K562 (cell line): ENCODE measurements at regions not wholly inside any gene's neighbourhood (a gene's known extent, or its start where the extent isn't known, plus 50 kb on each side); places are given as distances from the start of the nearest gene placed in this dataset.

Experiments used
- ATAC-seq: fragments of 200-7000 bp; cut with Tn5 transposase; 3 replicates; pipeline ENCODE4 v1.9.1; 2020; ENCODE audit warnings: moderate library complexity
- BruUV-seq: library from RNA; stranded (reverse); fragments of 400-500 nt; replicated peaks from 2 replicates; lab custom pipeline; 2021; lab: Mats Ljungman, UMichigan
- CTCF ChIA-PET: fragments of 300-600 bp; formaldehyde crosslinking; extraction: SDS; loops from one replicate; lab custom pipeline; 2021; ENCODE audit warnings: low intra/inter-chr PET ratio; lab: Yijun Ruan, JAX
- POLR2A ChIA-PET: fragments of 300-600, 350-650 bp; sonication (Branson Sonifier 250); formaldehyde crosslinking; extraction: SDS; loops from one replicate; lab custom pipeline; 2021; ENCODE audit warnings: antibody characterized with exemption, inconsistent platforms; lab: Yijun Ruan, JAX
- DNase-seq, 4 experiments: peaks; one replicate each; pipeline versions ENCODE4 v3.0.0 to v3.0.0-alpha.2; 2011 to 2018; ENCODE audit warnings: low spot score in 3 of 4, mixed read lengths in 3 of 4; ENCODE audit errors: extremely low read depth in 1 of 4
- FAIRE-seq: peaks from 2 replicates; lab custom pipeline; 2011; peaks lifted over from hg19 to GRCh38; lab: Jason Lieb, UNC
- H2AFZ ChIP-seq: 2 replicates; pipeline ENCODE4 v1.6.0; 2011; ENCODE audit warnings: low read depth, low read length, control low read depth, inconsistent platforms
- H3K27ac ChIP-seq: fragments of 200-600 bp; 3 replicates; pipeline ENCODE4 v1.8.0; 2011; ENCODE audit warnings: low read depth, mild to moderate bottlenecking, control low read depth, inconsistent platforms, low read length, moderate library complexity, mixed read lengths; ENCODE audit errors: extremely low read depth
- H3K27me3 ChIP-seq, 2 experiments: fragments of 300-600 bp in 1 of 2; 2 replicates in 1 of 2; 3 replicates in 1 of 2; pipeline versions ENCODE4 v1.6.0 to v1.8.0; 2011; ENCODE audit warnings: inconsistent platforms in 2 of 2, low read length in 2 of 2, mild to moderate bottlenecking in 1 of 2, mixed read lengths in 1 of 2, moderate library complexity in 1 of 2; ENCODE audit not compliant: control insufficient read depth in 2 of 2, insufficient read depth in 2 of 2
- H3K36me3 ChIP-seq: fragments of 300-600 bp; 3 replicates; pipeline ENCODE4 v1.8.0; 2011; ENCODE audit warnings: mild to moderate bottlenecking, low read length, inconsistent platforms; ENCODE audit not compliant: control insufficient read depth, insufficient read depth
- H3K4me1 ChIP-seq, 2 experiments: fragments of 200-600 bp in 1 of 2; replicated peaks in 1 of 2; 2 replicates in 1 of 2; 3 replicates in 1 of 2; pipeline versions ENCODE4 v1.5.1 to v1.8.0; 2011; ENCODE audit warnings: inconsistent platforms in 2 of 2, low read length in 2 of 2, mild to moderate bottlenecking in 1 of 2, mixed read lengths in 1 of 2, moderate library complexity in 1 of 2; ENCODE audit not compliant: control insufficient read depth in 2 of 2, insufficient read depth in 2 of 2
- H3K4me2 ChIP-seq: 2 replicates; pipeline ENCODE4 v1.6.1; 2011; ENCODE audit warnings: low read length, control low read depth, inconsistent platforms, mixed read lengths; ENCODE audit not compliant: insufficient read depth
- H3K4me3 ChIP-seq: fragments of 200-600 bp; sonication (generic), shearing (Covaris generic); 2 replicates; pipeline ENCODE4 v1.5.1; 2016; ENCODE audit warnings: control low read depth, inconsistent platforms
- H3K79me2 ChIP-seq: fragments of 200-600 bp; 3 replicates; pipeline ENCODE4 v1.8.0; 2011; ENCODE audit warnings: low read length, inconsistent platforms; ENCODE audit not compliant: control insufficient read depth, insufficient read depth
- H3K9ac ChIP-seq, 2 experiments: 2 replicates each; pipeline versions ENCODE4 v1.6.0 to v1.6.1; 2011; ENCODE audit warnings: low read depth in 2 of 2, low read length in 2 of 2, control low read depth in 1 of 2, inconsistent platforms in 1 of 2, mild to moderate bottlenecking in 1 of 2, mixed read lengths in 1 of 2; ENCODE audit not compliant: insufficient read depth in 1 of 2
- H3K9me1 ChIP-seq: one replicate; pipeline ENCODE4 v1.6.0; 2011; ENCODE audit warnings: inconsistent platforms, mild to moderate bottlenecking, low read length, moderate library complexity; ENCODE audit not compliant: control insufficient read depth, insufficient read depth
- H3K9me3 ChIP-seq: replicated peaks from 2 replicates; pipeline ENCODE4 v1.5.1; 2011; ENCODE audit warnings: low read depth, low read length, inconsistent platforms; ENCODE audit not compliant: control insufficient read depth, insufficient read depth
- H4K20me1 ChIP-seq: replicated peaks from 2 replicates; pipeline ENCODE4 v1.6.1; 2011; ENCODE audit warnings: low read length, inconsistent platforms, mixed read lengths; ENCODE audit not compliant: control insufficient read depth, insufficient read depth
- ATF7 ChIP-seq: fragments of 450-650 bp; IDR thresholded peaks from 2 replicates; pipeline ENCODE4 v1.7.1; 2014; ENCODE audit warnings: mild to moderate bottlenecking, moderate library complexity
- CEBPZ ChIP-seq: fragments of 150-350 bp; IDR thresholded peaks from 2 replicates; pipeline ENCODE4 v1.6.1; 2014; ENCODE audit warnings: low read depth, mild to moderate bottlenecking, low read length, borderline replicate concordance
- COPS2 ChIP-seq: fragments of 450-650 bp; conservative IDR thresholded peaks from 2 replicates; pipeline ENCODE4 v1.6.1; 2016; ENCODE audit warnings: mild to moderate bottlenecking, moderate library complexity
- DACH1 ChIP-seq: fragments of 450-650 bp; IDR thresholded peaks from 2 replicates; pipeline ENCODE4 v1.6.1; 2018; ENCODE audit not compliant: partially characterized antibody
- LEF1 ChIP-seq: fragments of 450-650 bp; IDR thresholded peaks from 2 replicates; pipeline ENCODE4 v1.6.1; 2016; ENCODE audit warnings: mild to moderate bottlenecking
- MXI1 ChIP-seq: IDR thresholded peaks from 2 replicates; pipeline ENCODE4 v1.6.1; 2011; ENCODE audit warnings: low read depth, mild to moderate bottlenecking, improper control_type of control experiment, low read length
- ZFX ChIP-seq: sonication (generic); formaldehyde crosslinking; IDR thresholded peaks from 2 replicates; pipeline ENCODE4 v1.8.0; 2022; ENCODE audit warnings: mild to moderate bottlenecking, missing genetic modification reagents, moderate library complexity
- ZNF134 ChIP-seq: fragments of 250-450 bp; sonication (Bioruptor Pico); conservative IDR thresholded peaks from 2 replicates; pipeline ENCODE4 v1.4.0; 2020
- WGBS: fragments of 100-300 bp; shearing (Covaris generic); methylation state at CpG from one replicate; pipeline ENCODE4 v1.1.6; 2016; ENCODE audit warnings: low coverage, mixed read lengths; ENCODE audit not compliant: insufficient coverage; ENCODE audit errors: missing lambda C conversion rate; 5-methylcytosine and 5-hydroxymethylcytosine counted together
- in situ Hi-C: fragments of 300-500 bp; cut with MboI; formaldehyde crosslinking; loops from 4 replicates; pipeline ENCODE4 v1.15.0; 2018; ENCODE audit warnings: inconsistent platforms, mixed read lengths
- intact Hi-C: fragments of 100-400 bp; cut with micrococcal nuclease; formaldehyde crosslinking; loops from 2 replicates; pipeline ENCODE4 v1.14.2; 2022

GRCh38 chrX:110938977-110939732 is 143.5 kb upstream of the CHRDL1 start:
- TF ChIP-seq ZFX (CRISPR knock-in tag) (no peak), COPS2 (no peak), ATF7 (no peak), LEF1 (no peak), ZNF134 (CRISPR knock-in tag) (no peak), MXI1 (no peak), CEBPZ (no peak), DACH1 (no peak)
- TF ChIP-seq, all 486 proteins: peak for 0

More at GRCh38 chrX:110938977-110939732, 143.5 kb upstream of the CHRDL1 start:
- Histone ChIP-seq H3K27me3 (no peaks in the 10 kb centered on the region), H3K9ac (no peak overlapping the region), H3K27ac (no peak overlapping the region), H3K36me3 (no peaks in the 10 kb centered on the region), H2AFZ (no peak overlapping the region), H3K9me3 (no peaks in the 10 kb centered on the region), H3K4me3 (no peak overlapping the region), H3K9me1 (no peaks in the 10 kb centered on the region), H3K4me1 (no peaks in the 10 kb centered on the region), H4K20me1 (no peaks in the 10 kb centered on the region), H3K4me2 (no peak overlapping the region), H3K79me2 (no peaks in the 10 kb centered on the region)
- BruUV-seq, result no TSS peak
- FAIRE-seq (no peak), DNase-seq (no peak), ATAC-seq (no peak)
- in situ Hi-C loops (no loop called here), intact Hi-C loops (no loop called here)
- POLR2A ChIA-PET, result no interaction called here
- 0% methylated on average over 2 of the region's 3 CpGs for WGBS
- CTCF ChIA-PET, result no interaction called here
